BLaER1 treated with 17β-estradiol and CSF1 and Interleukin-3, amounts not matched to agents 10 nM and 100 nM (cell line): ENCODE measurements at regions not wholly inside any gene's neighbourhood (a gene's known extent, or its start where the extent isn't known, plus 50 kb on each side); places are given as distances from the start of the nearest gene placed in this dataset.

Source experiments
- H3K27ac ChIP-seq, 11 experiments: shearing (Covaris generic); formaldehyde crosslinking; 2 replicates each; pipeline ENCODE4 v1.8.1; 2022
- H3K27me3 ChIP-seq, 11 experiments: shearing (Covaris generic); formaldehyde crosslinking; 2 replicates each; pipeline ENCODE4 v1.8.1; 2022
- H3K36me3 ChIP-seq, 11 experiments: shearing (Covaris generic); formaldehyde crosslinking; 2 replicates each; pipeline ENCODE4 v1.8.1; 2022
- H3K4me1 ChIP-seq, 10 experiments: shearing (Covaris generic); formaldehyde crosslinking; 2 replicates each; pipeline ENCODE4 v1.8.1; 2022
- H3K4me2 ChIP-seq, 11 experiments: shearing (Covaris generic); formaldehyde crosslinking; 2 replicates each; pipeline ENCODE4 v1.8.1; 2022
- H3K4me3 ChIP-seq, 10 experiments: shearing (Covaris generic); formaldehyde crosslinking; 2 replicates each; pipeline ENCODE4 v1.8.1; 2022
- H3K9ac ChIP-seq, 11 experiments: shearing (Covaris generic); formaldehyde crosslinking; 2 replicates each; pipeline ENCODE4 v1.8.1; 2022
- H3K9me3 ChIP-seq, 11 experiments: shearing (Covaris generic); formaldehyde crosslinking; replicated peaks in 1 of 11; 2 replicates each; pipeline ENCODE4 v1.8.1; 2022
- H4K20me1 ChIP-seq, 11 experiments: shearing (Covaris generic); formaldehyde crosslinking; 2 replicates each; pipeline ENCODE4 v1.8.1; 2022
- Cebpa-rat ChIP-seq, 11 experiments: shearing (Covaris generic); IDR thresholded peaks; 2 replicates each; pipeline ENCODE4 v1.8.1; 2022

DNA sequence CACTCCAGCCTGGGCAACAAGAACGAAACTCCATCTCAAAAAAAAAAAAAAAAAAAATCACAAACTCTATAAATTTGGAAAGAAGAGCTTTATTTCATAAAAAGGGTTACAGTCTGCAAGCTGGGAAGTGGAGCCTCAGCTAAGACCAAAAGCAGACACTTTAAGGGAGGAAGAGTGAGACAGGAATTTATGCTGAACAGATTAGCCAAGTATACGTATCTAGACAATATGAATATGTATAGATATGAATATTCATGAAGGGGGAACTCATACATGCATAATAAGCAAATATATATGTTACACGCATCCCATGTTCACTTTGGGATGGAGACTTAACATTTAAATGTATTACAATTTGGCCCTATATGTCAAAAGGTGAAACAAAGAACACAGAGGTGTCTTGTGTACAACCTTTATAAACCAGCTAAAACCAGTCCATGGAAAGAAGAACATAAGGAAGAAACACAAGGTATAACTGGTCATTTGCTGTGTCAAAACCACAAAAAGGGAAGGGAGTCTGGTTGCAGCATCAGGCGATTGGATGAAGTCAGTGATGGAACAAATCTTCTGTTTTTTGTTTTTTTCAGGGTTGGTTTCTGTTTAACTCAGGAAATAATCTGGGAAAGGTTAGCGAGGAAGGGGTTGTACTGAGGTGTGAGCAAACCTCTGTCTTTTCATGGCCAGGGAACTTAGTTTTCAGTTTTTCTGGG is 130.0 kb upstream of the MAOA start:
- peaks cover 0 to 23% (median 4%) of the 10 kb centered on the region in 11 experiments; a peak in 7 of 22 replicates for H3K9me3 ChIP-seq
- no peak overlapping the region for H3K4me2 ChIP-seq
- no peak overlapping the region for H3K27ac ChIP-seq
- TF ChIP-seq Cebpa-rat (IDR thresholded peaks at IDR 0.05) = no peak
- no peaks in the 10 kb centered on the region for H3K36me3 ChIP-seq
- H3K4me3 ChIP-seq = no peak overlapping the region
- 0 out of 20 replicates have a peak, but pooled peaks cover 0 to 9% (median 0%) of the 10 kb centered on the region in 10 experiments for H3K4me1 ChIP-seq
- peaks cover 100% of the 10 kb centered on the region in 11 experiments for H3K27me3 ChIP-seq
- H4K20me1 ChIP-seq = no peaks in the 10 kb centered on the region; a peak in 2 of 22 replicates
- no peak overlapping the region for H3K9ac ChIP-seq

DNA sequence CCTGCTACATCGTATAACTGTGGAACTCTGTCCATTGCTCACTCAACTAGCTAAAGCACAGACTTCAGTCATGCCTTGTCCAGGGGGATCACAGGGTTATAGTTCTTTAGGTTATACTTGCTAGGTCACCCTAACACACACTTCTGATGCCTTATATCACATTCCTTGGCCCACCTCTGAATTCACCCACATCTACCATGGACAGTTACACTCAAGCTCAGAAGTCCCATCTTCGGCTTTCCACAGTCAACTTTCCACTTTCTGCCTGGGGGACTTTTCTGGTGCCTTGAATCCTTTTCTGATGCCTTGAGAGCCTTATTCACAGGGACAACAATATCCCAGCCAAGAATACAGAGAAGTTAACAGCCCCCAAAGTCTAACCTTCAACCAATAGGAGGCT is 129.2 kb upstream of the MAOA start:
- no peak overlapping the region for H3K9ac ChIP-seq
- H4K20me1 ChIP-seq = no peaks in the 10 kb centered on the region; a peak in 2 of 22 replicates
- H3K36me3 ChIP-seq = no peaks in the 10 kb centered on the region
- H3K4me3 ChIP-seq = no peak overlapping the region
- H3K4me1 ChIP-seq = 0 out of 20 replicates have a peak, but pooled peaks cover 0 to 9% (median 0%) of the 10 kb centered on the region in 10 experiments
- H3K27ac ChIP-seq = no peak overlapping the region
- no peak overlapping the region for H3K4me2 ChIP-seq
- H3K9me3 ChIP-seq = peaks cover 0 to 19% (median 4%) of the 10 kb centered on the region in 11 experiments; a peak in 7 of 22 replicates
- peaks cover 100% of the 10 kb centered on the region in 11 experiments for H3K27me3 ChIP-seq
- no peak for TF ChIP-seq Cebpa-rat (IDR thresholded peaks at IDR 0.05)

DNA sequence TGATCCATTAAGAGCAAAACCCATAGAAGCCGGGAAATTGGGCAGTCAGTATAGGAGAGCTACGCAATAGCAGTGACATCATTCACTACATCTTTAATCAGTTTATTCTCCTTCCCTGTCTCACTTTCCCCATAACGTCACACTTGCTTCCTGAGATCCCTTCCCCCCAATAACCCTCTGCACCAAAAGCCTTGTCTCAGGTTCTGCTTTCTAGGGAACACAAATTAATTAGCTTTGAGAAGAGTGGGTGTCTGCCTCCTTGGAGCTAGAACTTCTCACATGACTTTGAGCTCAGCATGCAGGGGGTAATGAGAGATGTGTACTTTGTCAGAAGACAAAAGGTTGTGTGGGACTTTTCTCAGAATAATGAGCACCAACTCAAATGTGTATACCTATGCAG is 128.3 kb upstream of the MAOA start:
- Histone ChIP-seq H4K20me1 (no peaks in the 10 kb centered on the region; a peak in 2 of 22 replicates), H3K27me3 (peaks cover 96 to 100% (median 100%) of the 10 kb centered on the region in 11 experiments), H3K4me1 (0 out of 20 replicates have a peak, but pooled peaks cover 0 to 9% (median 0%) of the 10 kb centered on the region in 10 experiments), H3K4me2 (no peak overlapping the region), H3K4me3 (no peak overlapping the region), H3K9ac (no peak overlapping the region), H3K9me3 (peaks cover 0 to 19% (median 4%) of the 10 kb centered on the region in 11 experiments; a peak in 7 of 22 replicates), H3K27ac (no peak overlapping the region), H3K36me3 (no peaks in the 10 kb centered on the region)
- no peak for TF ChIP-seq Cebpa-rat (IDR thresholded peaks at IDR 0.05)

DNA sequence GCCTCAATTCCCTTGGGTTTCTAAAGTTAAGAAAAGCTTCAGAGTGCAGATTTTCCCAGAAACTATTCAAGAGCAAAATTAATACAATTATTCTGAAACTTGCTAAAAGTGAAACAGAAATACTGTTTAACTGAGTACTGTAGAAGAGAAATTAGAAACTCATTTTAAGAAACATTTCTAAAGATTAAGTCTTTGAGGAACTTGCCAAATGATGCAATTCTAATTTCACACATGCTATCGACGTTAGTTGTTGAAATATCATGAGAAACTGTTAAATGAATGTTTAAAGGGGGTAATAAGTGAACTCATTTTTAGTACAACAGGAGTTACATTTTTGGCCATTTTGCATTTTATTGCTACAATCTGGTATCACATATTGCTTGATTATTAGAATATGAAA is 125.3 kb upstream of the MAOA start:
- Histone ChIP-seq H3K4me1 (0 out of 20 replicates have a peak, but pooled peaks cover 0 to 9% (median 0%) of the 10 kb centered on the region in 10 experiments), H3K9me3 (peaks cover 12 to 23% (median 14%) of the 10 kb centered on the region in 11 experiments; a peak in 18 of 22 replicates), H3K27ac (no peak overlapping the region), H3K36me3 (no peaks in the 10 kb centered on the region), H4K20me1 (no peaks in the 10 kb centered on the region; a peak in 2 of 22 replicates), H3K4me3 (no peak overlapping the region), H3K4me2 (no peak overlapping the region), H3K27me3 (peaks cover 90 to 100% (median 100%) of the 10 kb centered on the region in 11 experiments), H3K9ac (no peak overlapping the region)
- TF ChIP-seq Cebpa-rat (IDR thresholded peaks at IDR 0.05) = no peak

DNA sequence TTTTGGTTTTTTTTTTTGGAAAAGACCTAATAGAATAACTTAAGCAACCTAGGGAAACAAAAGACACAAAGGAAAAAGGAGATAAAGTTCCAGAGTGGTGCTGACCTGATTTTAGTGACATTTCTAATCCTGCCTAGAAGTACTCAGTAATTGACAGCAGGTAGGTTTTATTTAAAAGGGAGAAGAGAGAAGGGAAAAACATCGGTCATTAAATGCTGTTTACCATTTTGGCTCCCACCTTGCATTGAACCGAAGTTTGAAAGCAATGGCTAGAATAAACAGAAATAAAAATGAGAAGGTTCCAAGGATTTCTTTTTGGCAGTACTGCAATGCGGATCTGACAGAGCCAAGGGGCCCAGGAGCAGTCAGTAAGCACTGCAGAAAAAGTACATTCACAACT is 115.8 kb upstream of the MAOA start:
- H4K20me1 ChIP-seq = 0 out of 22 replicates have a peak, but pooled peaks cover 0 to 6% (median 0%) of the 10 kb centered on the region in 11 experiments
- peaks cover 86 to 100% (median 100%) of the 10 kb centered on the region in 11 experiments for H3K27me3 ChIP-seq
- no peaks in the 10 kb centered on the region for H3K4me1 ChIP-seq
- no peak overlapping the region for H3K4me3 ChIP-seq
- no peak overlapping the region for H3K4me2 ChIP-seq
- TF ChIP-seq Cebpa-rat (IDR thresholded peaks at IDR 0.05) = no peak
- no peak overlapping the region for H3K27ac ChIP-seq
- no peak overlapping the region for H3K9ac ChIP-seq
- peaks cover 0 to 4% (median 0%) of the 10 kb centered on the region in 11 experiments; a peak in 6 of 22 replicates for H3K9me3 ChIP-seq
- no peaks in the 10 kb centered on the region for H3K36me3 ChIP-seq

DNA sequence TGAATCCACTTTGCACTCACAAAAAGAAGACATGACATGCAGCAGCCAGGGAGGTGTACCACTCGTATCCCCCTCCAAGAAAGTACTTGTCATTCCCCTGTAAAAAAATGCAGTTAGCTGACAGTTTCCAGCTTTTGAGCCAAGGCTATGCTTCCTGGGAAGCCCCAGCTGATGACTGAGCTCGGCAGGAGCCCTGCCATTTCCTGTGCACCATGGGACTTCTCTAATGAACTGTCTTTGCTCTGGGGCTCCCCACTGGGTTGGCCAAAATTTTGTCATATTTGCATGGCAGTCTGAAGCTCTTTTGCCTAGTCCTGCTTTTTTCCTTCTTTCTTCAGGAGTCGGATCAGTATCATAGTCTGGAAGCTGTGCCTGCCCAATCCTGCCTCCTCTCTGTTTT is 104.5 kb upstream of the MAOA start:
- no peaks in the 10 kb centered on the region for H4K20me1 ChIP-seq
- H3K27me3 ChIP-seq = peaks cover 93 to 98% (median 97%) of the 10 kb centered on the region in 11 experiments
- no peaks in the 10 kb centered on the region for H3K36me3 ChIP-seq
- H3K4me2 ChIP-seq = no peak overlapping the region
- H3K9me3 ChIP-seq = peaks cover 0 to 13% (median 0%) of the 10 kb centered on the region in 11 experiments; a peak in 4 of 22 replicates
- TF ChIP-seq Cebpa-rat (IDR thresholded peaks at IDR 0.05) = no peak
- H3K4me1 ChIP-seq = peaks cover 0 to 5% (median 0%) of the 10 kb centered on the region in 10 experiments; a peak in 1 of 20 replicates
- H3K4me3 ChIP-seq = no peak overlapping the region
- no peak overlapping the region for H3K9ac ChIP-seq
- H3K27ac ChIP-seq = no peak overlapping the region

DNA sequence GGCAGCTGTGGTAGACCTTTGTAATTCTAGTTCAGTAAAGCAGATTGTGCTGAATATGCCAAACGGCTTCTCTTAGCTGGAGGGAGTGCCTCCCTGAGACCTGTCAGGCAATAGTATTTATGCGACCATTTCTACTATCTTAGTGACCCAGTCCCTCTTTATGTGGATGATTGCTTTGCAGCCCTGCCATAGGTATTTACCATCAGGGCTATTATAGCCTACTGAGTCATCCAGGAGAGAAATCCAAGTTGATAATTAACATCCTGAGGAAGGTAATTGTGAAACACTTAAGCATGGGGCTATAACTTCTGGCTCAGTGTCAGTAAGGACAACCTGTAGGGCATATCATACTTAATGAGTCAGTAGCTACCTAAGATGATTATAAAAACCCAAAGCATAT is 103.9 kb upstream of the MAOA start:
- Histone ChIP-seq H3K4me2 (no peak overlapping the region), H3K4me3 (no peak overlapping the region), H3K27me3 (peaks cover 93 to 98% (median 97%) of the 10 kb centered on the region in 11 experiments), H4K20me1 (no peaks in the 10 kb centered on the region), H3K36me3 (no peaks in the 10 kb centered on the region), H3K9ac (no peak overlapping the region), H3K27ac (no peak overlapping the region), H3K9me3 (peaks cover 0 to 13% (median 0%) of the 10 kb centered on the region in 11 experiments; a peak in 3 of 22 replicates), H3K4me1 (peaks cover 0 to 5% (median 0%) of the 10 kb centered on the region in 10 experiments; a peak in 1 of 20 replicates)
- no peak for TF ChIP-seq Cebpa-rat (IDR thresholded peaks at IDR 0.05)

DNA sequence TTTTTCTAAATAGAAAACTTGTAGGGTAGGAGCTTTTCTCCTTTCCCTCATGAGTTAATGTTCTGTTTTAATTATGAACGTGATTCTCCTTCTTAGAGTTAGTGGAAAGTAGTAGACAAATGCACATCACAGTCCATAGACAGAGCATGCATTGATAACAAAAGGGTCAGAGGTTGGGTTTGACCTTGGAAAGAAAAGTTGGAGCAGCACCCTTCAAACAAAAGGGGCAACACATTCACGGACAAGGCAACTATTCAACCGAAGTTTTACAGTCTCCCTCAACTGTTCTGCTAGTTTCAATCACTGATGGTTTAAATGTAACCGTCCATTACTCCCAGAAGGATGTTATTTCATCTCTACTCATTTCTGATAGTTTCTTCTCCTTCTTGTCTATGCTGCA is 103.4 kb upstream of the MAOA start:
- TF ChIP-seq Cebpa-rat (IDR thresholded peaks at IDR 0.05) = no peak
- Histone ChIP-seq H3K27ac (no peak overlapping the region), H3K9ac (no peak overlapping the region), H3K27me3 (peaks cover 92 to 98% (median 96%) of the 10 kb centered on the region in 11 experiments), H3K4me3 (no peak overlapping the region), H3K4me1 (peaks cover 0 to 5% (median 0%) of the 10 kb centered on the region in 10 experiments; a peak in 1 of 20 replicates), H3K36me3 (no peaks in the 10 kb centered on the region), H3K4me2 (no peak overlapping the region), H3K9me3 (peaks cover 0 to 13% (median 0%) of the 10 kb centered on the region in 11 experiments; a peak in 3 of 22 replicates), H4K20me1 (no peaks in the 10 kb centered on the region)

DNA sequence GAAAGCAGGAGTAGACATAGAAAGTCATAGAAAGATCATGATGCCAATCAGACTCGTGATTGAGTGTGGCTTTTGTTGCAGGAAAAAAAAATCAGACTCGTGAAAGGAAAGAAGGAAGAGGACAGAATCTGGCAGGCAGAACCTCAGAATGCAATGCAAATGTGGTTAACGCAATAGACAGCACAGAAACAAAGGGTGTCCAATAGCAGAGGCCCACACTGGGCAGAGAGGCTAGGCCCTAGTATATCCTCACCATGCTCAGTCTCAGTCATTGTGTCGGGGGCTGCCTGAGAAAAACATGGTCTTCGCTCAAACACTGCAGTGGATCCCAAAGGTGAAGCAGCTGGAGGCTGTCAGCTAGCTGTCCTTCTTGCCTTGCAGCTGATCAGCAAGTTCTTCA is 102.8 kb upstream of the MAOA start:
- H3K27ac ChIP-seq = no peak overlapping the region

More for the DNA sequence above, 102.8 kb upstream of the MAOA start:
- Histone ChIP-seq H3K4me2 (no peak overlapping the region), H3K36me3 (no peaks in the 10 kb centered on the region), H3K9ac (no peak overlapping the region), H3K27me3 (peaks cover 87 to 97% (median 92%) of the 10 kb centered on the region in 11 experiments), H3K4me1 (peaks cover 0 to 5% (median 0%) of the 10 kb centered on the region in 10 experiments; a peak in 1 of 20 replicates), H4K20me1 (no peaks in the 10 kb centered on the region), H3K9me3 (peaks cover 0 to 10% (median 0%) of the 10 kb centered on the region in 11 experiments; a peak in 3 of 22 replicates), H3K4me3 (no peak overlapping the region)
- TF ChIP-seq Cebpa-rat (IDR thresholded peaks at IDR 0.05) = no peak
